ENCODE measurements at regions not wholly inside any gene's neighbourhood (a gene's known extent, or its start where the extent isn't known, plus 50 kb on each side); places are given as distances from the start of the nearest gene placed in this dataset.

- TF ChIP-seq CTCF (IDR thresholded peaks at IDR 0.05), result no peak
- no peaks in the 10 kb centered on the region for H3K27me3 ChIP-seq
Measured at GRCh38 chr3:187618722-187619121, 51.5 kb downstream of the SST start.

GRCh38 chr3:187617213-187617612, 53.0 kb downstream of the SST start:
- ATAC-seq (peak in 1 of 4 donors; percentile 13), FAIRE-seq (no peak), DNase-seq (no peak)
- Histone ChIP-seq H3K27me3 (no peaks in the 10 kb centered on the region), H3K9me3 (no peaks in the 10 kb centered on the region), H3K36me3 (no peaks in the 10 kb centered on the region), H3K27ac (no peak overlapping the region), H3K4me3 (no peak overlapping the region), H3K4me1 (no peaks in the 10 kb centered on the region)
- 73 to 77% methylated on average over 8 of the region's 8 CpGs for WGBS, 2 donors
- TF ChIP-seq CTCF (IDR thresholded peaks at IDR 0.05), result no peak
- intact Hi-C loops (cut with DNase I), result no loop called here

More at GRCh38 chr3:187618722-187619121, 51.5 kb downstream of the SST start:
- intact Hi-C loops (cut with DNase I), result no loop called here
- Histone ChIP-seq H3K4me3 (no peak overlapping the region), H3K36me3 (no peaks in the 10 kb centered on the region), H3K4me1 (no peaks in the 10 kb centered on the region), H3K27ac (no peak overlapping the region), H3K9me3 (no peaks in the 10 kb centered on the region)
- ATAC-seq (no peak), DNase-seq (no peak), FAIRE-seq (no peak)
- 65% methylated on average over 3 of the region's 3 CpGs for WGBS, 2 donors

GRCh38 chr3:187616307-187616972, 53.8 kb downstream of the SST start:
- TF ChIP-seq CTCF (IDR thresholded peaks at IDR 0.05), result peak in 3 of 4 donors; percentile 51 to 74 (median 55)
- intact Hi-C loops (cut with DNase I), result no loop called here
- Histone ChIP-seq H3K27me3 (no peaks in the 10 kb centered on the region), H3K4me1 (no peaks in the 10 kb centered on the region), H3K4me3 (no peak overlapping the region), H3K9me3 (no peaks in the 10 kb centered on the region), H3K36me3 (no peaks in the 10 kb centered on the region), H3K27ac (no peak overlapping the region)
- ATAC-seq (peak; percentile 35 to 85 (median 81)), DNase-seq (peak in 4 of 6 donors; percentile 17 to 53 (median 26)), FAIRE-seq (no peak)
- WGBS, 2 donors, result 54 to 61% methylated on average over 4 of the region's 4 CpGs

GRCh38 chr3:187615630-187616029, 54.6 kb downstream of the SST start:
- intact Hi-C loops (cut with DNase I), result no loop called here
- Histone ChIP-seq H3K27ac (no peak overlapping the region), H3K27me3 (no peaks in the 10 kb centered on the region), H3K9me3 (no peaks in the 10 kb centered on the region), H3K4me1 (no peaks in the 10 kb centered on the region), H3K36me3 (no peaks in the 10 kb centered on the region), H3K4me3 (no peak overlapping the region)
- WGBS, 2 donors, result 50 to 59% methylated on average over 3 of the region's 3 CpGs
- no peak for ATAC-seq
- TF ChIP-seq CTCF (IDR thresholded peaks at IDR 0.05), result no peak
- FAIRE-seq, result no peak
- no peak for DNase-seq

GRCh38 chr3:187612656-187613055, 57.5 kb downstream of the SST start:
- Histone ChIP-seq H3K27me3 (no peaks in the 10 kb centered on the region), H3K4me3 (no peak overlapping the region), H3K36me3 (no peaks in the 10 kb centered on the region), H3K4me1 (no peaks in the 10 kb centered on the region), H3K27ac (no peak overlapping the region), H3K9me3 (no peaks in the 10 kb centered on the region)
- ATAC-seq (no peak), DNase-seq (no peak), FAIRE-seq (no peak)
- TF ChIP-seq CTCF (IDR thresholded peaks at IDR 0.05), result no peak
- intact Hi-C loops (cut with DNase I), result no loop called here
- 4 to 8% methylated on average over 1 of the region's 1 CpG for WGBS, 2 donors
